Astrocyte (in vitro differentiated cells and primary cell): ENCODE measurements at regions not wholly inside any gene's neighbourhood (a gene's known extent, or its start where the extent isn't known, plus 50 kb on each side); places are given as distances from the start of the nearest gene placed in this dataset.

ENCODE experiments used
- DNase-seq: peaks from one replicate; pipeline ENCODE4 v3.0.0-alpha.2; 2010; ENCODE audit warnings: low read depth
- FAIRE-seq: peaks from 2 replicates; lab custom pipeline; 2011; peaks lifted over from hg19 to GRCh38; lab: Jason Lieb, UNC
- H2AFZ ChIP-seq: 2 replicates; pipeline ENCODE4 v1.6.0; 2012; ENCODE audit warnings: low read depth, low read length, inconsistent platforms
- H3K27ac ChIP-seq: 2 replicates; pipeline ENCODE4 v1.5.1; 2011; ENCODE audit warnings: low read depth, low read length, inconsistent platforms
- H3K27me3 ChIP-seq: 2 replicates; pipeline ENCODE4 v1.6.0; 2011; ENCODE audit warnings: low read length, inconsistent platforms; ENCODE audit not compliant: insufficient read depth
- H3K36me3 ChIP-seq: 2 replicates; pipeline ENCODE4 v1.5.1; 2011; ENCODE audit warnings: low read length, inconsistent platforms; ENCODE audit not compliant: insufficient read depth
- H3K4me1 ChIP-seq: 2 replicates; pipeline ENCODE4 v1.5.1; 2011; ENCODE audit warnings: low read length, inconsistent platforms; ENCODE audit not compliant: insufficient read depth
- H3K4me2 ChIP-seq: 2 replicates; pipeline ENCODE4 v1.6.0; 2012; ENCODE audit warnings: low read length, inconsistent platforms
- H3K4me3 ChIP-seq: 2 replicates; pipeline ENCODE4 v1.5.1; 2011; ENCODE audit warnings: low read depth, mild to moderate bottlenecking, low read length, inconsistent platforms; ENCODE audit not compliant: insufficient read depth
- H3K79me2 ChIP-seq: 2 replicates; pipeline ENCODE4 v1.6.0; 2012; ENCODE audit warnings: mild to moderate bottlenecking, low read length, inconsistent platforms; ENCODE audit not compliant: insufficient read depth
- H3K9ac ChIP-seq: 2 replicates; pipeline ENCODE4 v1.6.0; 2012; ENCODE audit warnings: mild to moderate bottlenecking, low read length, inconsistent platforms
- H3K9me3 ChIP-seq: 2 replicates; pipeline ENCODE4 v1.5.1; 2012; ENCODE audit warnings: low read depth, mild to moderate bottlenecking, low read length, inconsistent platforms; ENCODE audit not compliant: insufficient read depth
- H4K20me1 ChIP-seq: 2 replicates; pipeline ENCODE4 v1.6.0; 2012; ENCODE audit warnings: low read length, inconsistent platforms; ENCODE audit not compliant: insufficient read depth
- H3K27ac Mint-ChIP-seq: one replicate; pipeline ENCODE4 v1.8.0; 2021; ENCODE audit warnings: mild to moderate bottlenecking, mixed read lengths; ENCODE audit not compliant: unreplicated experiment
- H3K27me3 Mint-ChIP-seq: one replicate; pipeline ENCODE4 v1.8.0; 2021; ENCODE audit warnings: low read depth, mixed read lengths; ENCODE audit not compliant: unreplicated experiment
- H3K36me3 Mint-ChIP-seq: one replicate; pipeline ENCODE4 v1.8.0; 2021; ENCODE audit warnings: low read depth, mixed read lengths; ENCODE audit not compliant: unreplicated experiment
- H3K4me1 Mint-ChIP-seq: one replicate; pipeline ENCODE4 v1.8.0; 2021; ENCODE audit warnings: low read depth, mixed read lengths; ENCODE audit not compliant: unreplicated experiment
- H3K4me3 Mint-ChIP-seq: one replicate; pipeline ENCODE4 v1.8.0; 2021; ENCODE audit warnings: mild to moderate bottlenecking, moderate library complexity, mixed read lengths; ENCODE audit not compliant: unreplicated experiment
- H3K9me3 Mint-ChIP-seq: one replicate; pipeline ENCODE4 v1.8.0; 2021; ENCODE audit warnings: mild to moderate bottlenecking, mixed read lengths; ENCODE audit not compliant: unreplicated experiment
- EZH2 ChIP-seq: IDR thresholded peaks from 2 replicates; pipeline ENCODE4 v1.6.1; 2012; ENCODE audit warnings: mild to moderate bottlenecking, low read length, inconsistent platforms; ENCODE audit not compliant: insufficient read depth
- TF ChIP-seq, protein P1 (sequence below): IDR thresholded peaks from 2 replicates; pipeline ENCODE4 v1.5.1; 2011; ENCODE audit warnings: low read depth, mild to moderate bottlenecking, inconsistent platforms, low read length, moderate library complexity; ENCODE audit not compliant: insufficient read depth

DNA sequence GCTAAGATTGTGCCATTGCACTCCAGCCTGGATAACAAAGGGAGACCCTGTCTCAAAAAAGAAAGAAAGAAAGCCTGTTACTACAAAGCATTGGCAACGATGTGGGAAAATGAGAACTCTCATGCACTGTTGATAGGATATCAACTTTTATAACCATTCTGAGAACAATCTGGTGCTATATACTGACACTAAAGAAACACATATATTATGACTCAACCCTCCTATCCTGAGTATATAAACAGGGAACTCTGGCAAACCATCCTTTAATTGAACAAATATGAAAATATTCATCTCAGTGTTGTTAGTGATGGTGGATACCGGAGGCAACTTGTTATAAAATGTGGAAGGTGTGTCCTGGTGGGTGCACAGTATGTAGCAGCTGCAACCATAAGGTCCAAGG is 53.0 kb upstream of the SOD3 start:
- TF ChIP-seq, protein P1, sequence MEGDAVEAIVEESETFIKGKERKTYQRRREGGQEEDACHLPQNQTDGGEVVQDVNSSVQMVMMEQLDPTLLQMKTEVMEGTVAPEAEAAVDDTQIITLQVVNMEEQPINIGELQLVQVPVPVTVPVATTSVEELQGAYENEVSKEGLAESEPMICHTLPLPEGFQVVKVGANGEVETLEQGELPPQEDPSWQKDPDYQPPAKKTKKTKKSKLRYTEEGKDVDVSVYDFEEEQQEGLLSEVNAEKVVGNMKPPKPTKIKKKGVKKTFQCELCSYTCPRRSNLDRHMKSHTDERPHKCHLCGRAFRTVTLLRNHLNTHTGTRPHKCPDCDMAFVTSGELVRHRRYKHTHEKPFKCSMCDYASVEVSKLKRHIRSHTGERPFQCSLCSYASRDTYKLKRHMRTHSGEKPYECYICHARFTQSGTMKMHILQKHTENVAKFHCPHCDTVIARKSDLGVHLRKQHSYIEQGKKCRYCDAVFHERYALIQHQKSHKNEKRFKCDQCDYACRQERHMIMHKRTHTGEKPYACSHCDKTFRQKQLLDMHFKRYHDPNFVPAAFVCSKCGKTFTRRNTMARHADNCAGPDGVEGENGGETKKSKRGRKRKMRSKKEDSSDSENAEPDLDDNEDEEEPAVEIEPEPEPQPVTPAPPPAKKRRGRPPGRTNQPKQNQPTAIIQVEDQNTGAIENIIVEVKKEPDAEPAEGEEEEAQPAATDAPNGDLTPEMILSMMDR = no peak
- no peak for TF ChIP-seq EZH2
- no peak overlapping the region for H3K4me3 ChIP-seq
- H3K27ac ChIP-seq = no peak overlapping the region
- H3K79me2 ChIP-seq = no peaks in the 10 kb centered on the region
- no peak overlapping the region for H3K9ac ChIP-seq
- H2AFZ ChIP-seq = no peak overlapping the region
- no peaks in the 10 kb centered on the region for H3K27me3 ChIP-seq
- H3K4me1 Mint-ChIP-seq = peaks cover 3% of the 10 kb centered on the region
- H3K36me3 Mint-ChIP-seq = no peaks in the 10 kb centered on the region
- DNase-seq (no peak), FAIRE-seq (no peak)
- H3K4me1 ChIP-seq = no peaks in the 10 kb centered on the region
- H3K9me3 ChIP-seq = peaks cover 7% of the 10 kb centered on the region
- no peaks in the 10 kb centered on the region for H3K27me3 Mint-ChIP-seq
- H4K20me1 ChIP-seq = no peaks in the 10 kb centered on the region
- H3K9me3 Mint-ChIP-seq = peaks cover 7% of the 10 kb centered on the region
- H3K27ac Mint-ChIP-seq = no peak overlapping the region
- H3K4me3 Mint-ChIP-seq = no peak overlapping the region
- no peak overlapping the region for H3K4me2 ChIP-seq
- H3K36me3 ChIP-seq = no peaks in the 10 kb centered on the region

DNA sequence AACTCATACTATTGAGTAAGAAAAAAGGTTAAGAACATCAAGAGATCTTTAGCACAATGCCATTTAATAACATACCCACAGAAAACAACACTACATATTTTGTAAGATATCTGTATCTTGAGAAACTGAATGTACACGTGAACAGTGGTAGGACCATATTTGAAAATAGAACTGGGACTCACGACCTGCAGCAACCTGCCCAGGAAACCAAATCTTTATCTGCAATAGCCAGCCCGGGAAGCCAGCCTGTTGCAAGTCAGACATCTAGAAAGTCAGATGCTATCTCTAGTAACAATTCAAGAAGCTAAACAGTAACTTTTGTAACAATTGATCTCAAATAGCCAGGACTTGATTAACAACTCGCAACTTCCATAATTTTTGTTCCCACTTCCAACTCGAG is 52.6 kb upstream of the SOD3 start:
- Histone ChIP-seq H3K4me3 (no peak overlapping the region), H3K27ac (no peak overlapping the region), H3K27me3 (no peaks in the 10 kb centered on the region), H3K4me2 (no peak overlapping the region), H3K9me3 (peaks cover 3% of the 10 kb centered on the region), H4K20me1 (no peaks in the 10 kb centered on the region), H3K4me1 (no peaks in the 10 kb centered on the region), H3K9ac (no peak overlapping the region), H3K36me3 (no peaks in the 10 kb centered on the region), H3K79me2 (no peaks in the 10 kb centered on the region), H2AFZ (no peak overlapping the region)
- DNase-seq (no peak), FAIRE-seq (peak; percentile 90)
- Mint-ChIP-seq H3K27me3 (no peaks in the 10 kb centered on the region), H3K27ac (no peak overlapping the region), H3K36me3 (no peaks in the 10 kb centered on the region), H3K4me3 (no peak overlapping the region), H3K4me1 (peaks cover 3% of the 10 kb centered on the region), H3K9me3 (peaks cover 5% of the 10 kb centered on the region)
- TF ChIP-seq EZH2 = no peak
- TF ChIP-seq, protein P1 = no peak

- Histone ChIP-seq H3K9me3 (no peaks in the 10 kb centered on the region), H3K4me3 (no peak overlapping the region), H3K36me3 (no peaks in the 10 kb centered on the region), H3K4me1 (no peaks in the 10 kb centered on the region), H3K9ac (no peak overlapping the region), H3K27me3 (no peaks in the 10 kb centered on the region), H3K79me2 (no peaks in the 10 kb centered on the region), H2AFZ (no peak overlapping the region), H3K4me2 (no peak overlapping the region), H3K27ac (no peak overlapping the region), H4K20me1 (no peaks in the 10 kb centered on the region)
- peaks cover 3% of the 10 kb centered on the region for H3K9me3 Mint-ChIP-seq
- no peaks in the 10 kb centered on the region for H3K27me3 Mint-ChIP-seq
- FAIRE-seq (no peak), DNase-seq (no peak)
- H3K4me3 Mint-ChIP-seq = no peak overlapping the region
- TF ChIP-seq EZH2 = no peak
- TF ChIP-seq, protein P1 = no peak
- no peak overlapping the region for H3K27ac Mint-ChIP-seq
- H3K4me1 Mint-ChIP-seq = peaks cover 3% of the 10 kb centered on the region
- no peaks in the 10 kb centered on the region for H3K36me3 Mint-ChIP-seq
Observed at GRCh38 chr4:24743206-24743605, 52.2 kb upstream of the SOD3 start.
